SH-SY5Y (cell line): ENCODE measurements at regions not wholly inside any gene's neighbourhood (a gene's known extent, or its start where the extent isn't known, plus 50 kb on each side); places are given as distances from the start of the nearest gene placed in this dataset.

Experiments
- GATA2 ChIP-seq: IDR thresholded peaks from 2 replicates; pipeline ENCODE4 v1.6.1; 2011; ENCODE audit warnings: mild to moderate bottlenecking, low read depth, low read length
- GATA3 ChIP-seq: IDR thresholded peaks from 2 replicates; pipeline ENCODE4 v1.6.1; 2011; ENCODE audit warnings: low read depth, mild to moderate bottlenecking, low read length, moderate library complexity

DNA sequence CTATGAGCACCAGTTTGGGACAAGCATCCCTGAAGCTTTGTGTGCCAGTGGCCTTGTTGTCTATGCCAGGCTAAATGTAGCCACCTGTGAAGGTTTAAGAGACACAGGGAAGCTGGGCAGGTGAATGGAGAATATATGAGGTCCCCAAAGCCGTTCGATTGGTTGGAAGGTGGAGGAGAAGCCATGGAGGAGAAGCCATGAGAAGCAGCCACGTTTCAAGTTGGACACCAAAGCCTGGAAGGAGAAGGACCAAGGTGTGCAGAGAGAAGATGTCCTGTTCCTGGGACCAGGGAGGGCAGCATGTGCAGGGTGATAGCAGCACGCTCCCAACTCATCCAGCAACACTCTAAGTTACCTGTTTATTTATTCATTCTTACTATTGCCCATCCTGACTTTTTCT is 432.3 kb upstream of the TSHZ3 start:
- TF ChIP-seq GATA2 = no peak
- no peak for TF ChIP-seq GATA3
